EL (cell line): ENCODE measurements at regions not wholly inside any gene's neighbourhood (a gene's known extent, or its start where the extent isn't known, plus 50 kb on each side); places are given as distances from the start of the nearest gene placed in this dataset.

Experiments
- DNase-seq: peaks from one replicate; pipeline ENCODE4 v3.0.0-alpha.2; 2016

GRCh38 chr19:32150605-32151004, 194.8 kb upstream of the ZNF507 start:
- DNase-seq = no peak

- DNase-seq = no peak
These were observed 191.0 kb upstream of the ZNF507 start for GRCh38 chr19:32154418-32154817.

- DNase-seq = no peak
These were observed 180.9 kb upstream of the ZNF507 start for GRCh38 chr19:32164384-32164992.

- no peak for DNase-seq
These were observed 180.3 kb upstream of the ZNF507 start for GRCh38 chr19:32165141-32165540.

GRCh38 chr19:32165750-32166149, 179.7 kb upstream of the ZNF507 start:
- DNase-seq = no peak

- no peak for DNase-seq
These were observed 179.2 kb upstream of the ZNF507 start for GRCh38 chr19:32166238-32166637.

GRCh38 chr19:32168111-32168510, 177.3 kb upstream of the ZNF507 start:
- DNase-seq = no peak

GRCh38 chr19:32168606-32169005, 176.8 kb upstream of the ZNF507 start:
- no peak for DNase-seq

- no peak for DNase-seq
These were observed 173.7 kb upstream of the ZNF507 start for GRCh38 chr19:32171719-32172151.

GRCh38 chr19:32172566-32173160, 172.7 kb upstream of the ZNF507 start:
- no peak for DNase-seq

GRCh38 chr19:32173836-32174235, 171.6 kb upstream of the ZNF507 start:
- DNase-seq = no peak

- no peak for DNase-seq
These were observed 170.9 kb upstream of the ZNF507 start for GRCh38 chr19:32174386-32175113.

- DNase-seq = no peak
These were observed 168.8 kb upstream of the ZNF507 start for GRCh38 chr19:32176591-32176990.

GRCh38 chr19:32177686-32178085, 167.7 kb upstream of the ZNF507 start:
- DNase-seq = no peak

GRCh38 chr19:32178401-32178800, 167.0 kb upstream of the ZNF507 start:
- DNase-seq = no peak

GRCh38 chr19:32178956-32179355, 166.5 kb upstream of the ZNF507 start:
- no peak for DNase-seq

GRCh38 chr19:32181216-32181920, 164.0 kb upstream of the ZNF507 start:
- DNase-seq = no peak

- DNase-seq = no peak
These were observed 158.7 kb upstream of the ZNF507 start for GRCh38 chr19:32186542-32187330.

GRCh38 chr19:32188921-32189320, 156.5 kb upstream of the ZNF507 start:
- no peak for DNase-seq

GRCh38 chr19:32189956-32190706, 155.3 kb upstream of the ZNF507 start:
- no peak for DNase-seq

- DNase-seq = no peak
These were observed 153.5 kb upstream of the ZNF507 start for GRCh38 chr19:32191921-32192320.
